NCI-H2029 treated with DMSO at 0.1 percent for 48 hours (cell line): ENCODE measurements at regions not wholly inside any gene's neighbourhood (a gene's known extent, or its start where the extent isn't known, plus 50 kb on each side); places are given as distances from the start of the nearest gene placed in this dataset.
A peak's percentile ranks its signal among the peaks of the same experiment; 100 is the strongest.
"Not testable (repeated sequence)": the region's sequence is repeated elsewhere in the genome, so short reads cannot be mapped to it uniquely, and the experiment has no call there.

Experiments used
- DNase-seq: peaks from one replicate; lab custom pipeline; 2025; lab: John Stamatoyannopoulos, UW

DNA sequence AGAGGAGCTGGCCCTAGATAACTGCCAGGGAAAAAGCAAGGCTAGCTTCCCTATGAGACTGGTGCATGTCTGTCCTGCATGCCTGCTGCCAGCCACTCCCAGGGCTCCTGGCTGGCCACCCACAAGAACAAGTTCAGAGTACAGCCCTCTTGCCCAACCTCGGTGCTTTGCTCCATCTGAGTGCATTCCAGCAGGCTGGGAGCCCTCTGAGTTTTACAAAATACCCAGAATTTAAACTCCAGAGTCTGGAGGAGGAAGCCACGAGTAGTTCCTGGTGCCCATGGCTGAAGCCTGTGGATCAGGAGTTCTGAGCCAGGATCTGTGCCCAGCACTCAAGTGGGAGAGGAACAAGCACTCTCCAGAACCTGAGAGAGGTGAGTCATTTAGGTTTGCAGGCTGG lies 111.6 kb downstream of the MAGEE2 start:
- DNase-seq = no peak

DNA sequence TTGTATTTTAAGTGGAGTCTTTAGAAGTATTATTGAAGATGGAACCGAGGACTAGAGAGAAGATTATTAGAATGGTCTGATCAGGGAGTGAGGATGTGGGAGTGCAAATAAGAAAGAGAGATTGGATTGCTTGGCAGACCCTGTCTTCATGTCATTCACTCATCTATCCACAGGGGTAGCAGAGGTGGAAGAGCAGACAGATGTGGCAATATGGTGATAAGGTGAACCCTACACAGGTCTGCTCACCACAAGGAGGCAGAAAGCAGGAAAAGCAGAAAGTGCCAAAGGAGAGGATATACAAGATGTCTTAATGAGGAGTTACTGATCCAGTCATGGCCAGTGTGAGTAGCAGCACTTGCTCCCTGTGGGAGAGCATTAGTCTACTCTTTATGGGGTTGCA lies 129.4 kb downstream of the MAGEE2 start:
- DNase-seq = no peak

DNA sequence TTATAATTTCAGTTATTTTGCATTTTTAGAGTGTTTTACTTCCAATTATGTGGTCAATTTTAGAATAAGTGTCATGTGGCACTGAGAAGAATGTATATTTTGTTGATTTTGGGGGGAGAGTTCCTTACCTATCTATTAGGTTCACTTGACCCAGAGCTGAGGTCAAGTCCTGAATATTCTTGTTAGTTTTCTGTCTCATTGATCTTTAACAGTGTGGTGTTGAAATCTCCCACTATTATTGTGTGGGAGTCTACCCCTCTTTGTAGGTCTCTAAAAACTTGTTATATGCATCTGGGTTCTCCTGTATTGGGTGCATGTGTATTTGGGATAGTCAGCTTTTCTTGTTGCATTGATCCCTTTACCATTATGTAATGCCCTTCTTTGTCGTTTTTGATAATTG lies 127.0 kb upstream of the ZDHHC15 start:
- no peak for DNase-seq

DNA sequence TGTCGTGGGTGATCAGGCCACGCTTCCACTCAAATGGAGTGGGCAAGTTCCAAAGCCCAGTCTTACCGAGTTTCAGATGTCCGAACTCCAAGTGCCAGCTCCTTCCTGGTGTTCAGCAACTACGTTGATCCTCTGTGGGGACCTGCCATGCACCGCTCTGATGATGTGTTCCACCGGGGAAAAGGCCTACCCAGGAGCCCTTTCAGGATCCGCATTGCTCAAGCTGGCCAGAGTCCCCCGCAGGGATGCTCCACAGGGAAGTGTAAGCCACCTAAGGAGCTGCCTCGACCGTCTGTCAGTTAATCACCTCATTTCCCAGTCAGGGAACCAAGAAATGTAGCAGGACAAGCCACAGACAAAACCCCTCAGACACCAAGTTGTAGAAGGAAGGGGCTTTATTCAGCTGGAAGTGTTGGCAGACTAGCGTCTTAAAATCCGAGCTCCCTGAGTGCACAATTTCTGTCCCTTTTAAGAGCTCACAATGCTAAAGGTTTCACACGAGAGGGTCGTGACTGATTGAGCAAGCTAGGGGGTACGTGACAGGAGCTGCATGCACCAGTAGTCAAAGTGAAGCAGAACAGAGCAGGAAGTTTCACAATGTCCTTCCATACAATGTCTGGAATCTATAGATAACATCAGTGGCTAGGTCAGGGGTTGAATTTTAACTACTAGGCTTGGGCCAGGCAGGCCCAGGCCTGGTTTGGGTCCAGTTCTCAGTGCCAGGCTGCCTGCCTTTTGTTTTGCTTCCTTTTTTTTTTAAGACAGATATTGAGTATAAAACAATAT lies 126.2 kb upstream of the ZDHHC15 start:
- no peak for DNase-seq

DNA sequence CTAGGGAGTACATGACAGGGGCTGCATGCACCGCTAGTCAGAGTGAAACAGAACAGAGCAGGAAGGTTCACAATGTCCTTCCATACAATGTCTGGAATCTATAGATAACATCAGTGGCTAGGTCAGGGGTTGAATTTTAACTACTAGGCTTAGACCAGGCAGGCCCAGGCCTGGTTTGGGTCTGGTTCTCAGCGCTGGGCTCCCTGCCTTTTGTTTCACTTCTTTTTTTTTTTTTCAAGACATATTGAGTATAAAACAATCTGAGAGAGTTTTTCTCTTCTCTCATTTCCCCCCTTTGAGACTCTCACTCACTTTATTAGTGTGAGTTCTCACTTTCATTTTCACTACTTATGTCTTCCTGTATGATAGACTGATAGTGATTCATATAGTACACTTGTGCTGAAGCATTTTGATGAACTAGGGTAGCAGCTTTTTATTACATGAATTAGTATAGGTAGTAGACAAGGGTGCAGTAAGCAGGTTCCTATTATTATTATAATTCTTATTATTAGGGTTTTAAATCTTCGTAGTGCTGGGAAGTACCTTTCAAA lies 120.0 kb upstream of the ZDHHC15 start:
- no peak for DNase-seq

DNA sequence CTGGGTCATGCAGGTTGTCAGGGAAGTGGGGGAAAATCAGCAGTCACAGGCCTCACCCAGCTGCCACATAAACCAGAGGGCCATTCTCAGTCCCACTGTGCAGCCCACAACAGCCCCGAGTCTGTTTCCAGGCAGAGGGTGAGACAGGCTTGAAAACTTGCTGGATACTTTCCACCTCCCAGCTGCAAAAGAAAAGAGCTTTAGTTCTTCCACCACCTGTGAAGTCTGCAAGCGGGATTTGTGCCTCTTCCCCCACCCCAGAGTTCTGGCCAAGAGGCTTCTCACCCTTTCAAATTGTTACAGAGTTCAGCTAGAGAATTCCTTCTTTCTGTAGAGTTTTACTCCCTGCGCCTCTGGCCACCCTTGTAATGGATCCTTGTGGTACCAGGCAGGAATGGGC lies 115.5 kb upstream of the ZDHHC15 start:
- DNase-seq = no peak

DNA sequence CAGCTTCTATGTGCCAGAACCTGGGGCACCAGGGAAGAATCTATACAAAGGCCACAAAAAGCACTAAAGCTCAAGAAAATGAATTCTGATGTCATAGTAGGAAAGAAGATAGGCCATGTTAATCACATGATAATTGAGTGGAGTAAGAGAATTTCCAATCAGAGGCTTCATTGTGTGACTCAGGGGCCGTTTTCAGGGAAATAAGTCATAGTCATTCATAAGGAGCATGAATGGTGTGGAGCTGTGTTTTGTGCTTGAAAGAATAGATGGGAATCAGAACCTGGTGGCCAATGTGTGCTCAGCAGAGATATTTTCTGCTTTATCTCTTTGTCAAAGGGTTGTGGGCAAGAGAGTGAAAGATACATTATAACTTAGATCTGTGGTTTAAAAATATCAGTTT lies 102.4 kb upstream of the ZDHHC15 start:
- DNase-seq = no peak

DNA sequence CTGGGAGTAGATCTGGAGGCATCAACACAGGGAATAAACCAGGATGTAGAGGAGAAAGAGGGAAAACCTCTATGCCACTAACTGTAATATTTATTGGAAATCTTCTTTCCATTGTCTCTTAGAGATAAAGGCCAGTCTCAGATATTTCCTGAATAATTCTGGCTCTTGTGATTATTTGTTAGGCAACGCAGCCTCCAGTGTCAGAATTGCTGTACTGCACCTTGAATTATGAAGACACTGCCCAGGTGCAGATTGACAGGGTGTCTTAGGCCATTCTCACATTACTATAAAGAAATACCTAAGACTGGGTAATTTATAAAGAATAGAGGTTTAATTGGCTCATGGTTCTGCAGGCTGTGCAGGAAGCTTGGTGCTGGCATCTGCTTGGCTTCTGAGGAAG lies 100.7 kb upstream of the ZDHHC15 start:
- DNase-seq = no peak

DNA sequence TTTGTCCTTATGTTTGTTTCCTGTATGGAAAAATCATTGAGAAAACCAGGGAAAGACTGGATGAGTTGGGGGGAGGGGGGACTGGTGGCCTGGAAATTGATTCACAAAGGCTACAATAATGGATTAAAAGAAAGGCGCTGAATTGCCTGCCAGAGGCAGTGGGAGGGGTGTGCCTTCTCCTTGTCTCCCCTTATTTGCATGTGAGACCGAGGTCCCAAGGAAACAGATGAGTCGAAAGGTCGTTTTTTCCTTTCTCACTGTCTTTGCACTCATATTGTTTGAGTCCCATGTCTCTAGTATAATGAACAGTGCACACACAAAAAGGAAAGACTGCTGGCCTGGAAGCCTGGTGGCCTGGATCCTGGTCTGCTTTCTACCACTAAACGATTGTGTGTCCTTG lies 86.6 kb upstream of the ZDHHC15 start:
- DNase-seq = no peak

DNA sequence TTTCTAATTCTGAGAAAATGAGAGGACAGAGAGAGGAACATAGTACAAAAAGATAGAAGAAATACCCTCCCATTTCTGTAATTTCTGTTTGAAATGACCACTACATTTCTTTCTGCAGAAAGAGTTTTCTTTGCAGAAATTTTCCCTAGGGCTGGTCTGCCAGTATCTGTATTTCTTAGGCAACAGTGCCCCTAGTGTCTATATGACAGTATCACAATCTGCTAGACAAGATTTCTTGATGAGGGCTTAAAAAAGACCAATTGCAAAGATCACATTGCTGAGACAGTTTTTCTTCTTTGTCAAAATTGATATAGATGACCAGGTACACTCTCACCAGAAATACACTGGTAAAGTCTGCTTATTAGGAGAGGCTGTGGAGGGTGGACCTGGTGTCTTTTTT lies 81.0 kb upstream of the ZDHHC15 start:
- DNase-seq = peak; percentile 1

DNA sequence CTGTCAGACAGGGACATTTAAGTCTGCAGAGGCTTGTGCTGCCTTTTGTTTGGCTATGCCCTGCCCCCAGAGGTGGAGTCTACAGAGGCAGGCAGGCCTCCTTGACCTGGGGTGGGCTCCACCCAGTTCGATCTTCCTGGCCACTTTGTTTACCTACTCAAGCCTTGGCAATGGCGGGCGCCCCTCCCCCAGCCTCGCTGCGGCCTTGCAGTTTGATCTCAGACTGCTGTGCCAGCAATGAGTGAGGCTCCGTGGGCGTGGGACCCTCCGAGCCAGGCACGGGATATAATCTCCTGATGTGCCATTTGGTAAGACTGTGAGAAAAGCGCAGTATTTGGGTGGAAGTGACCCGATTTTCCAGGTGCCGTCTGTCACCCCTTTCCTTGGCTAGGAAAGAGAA lies 79.2 kb upstream of the ZDHHC15 start:
- DNase-seq = not testable (repeated sequence)

DNA sequence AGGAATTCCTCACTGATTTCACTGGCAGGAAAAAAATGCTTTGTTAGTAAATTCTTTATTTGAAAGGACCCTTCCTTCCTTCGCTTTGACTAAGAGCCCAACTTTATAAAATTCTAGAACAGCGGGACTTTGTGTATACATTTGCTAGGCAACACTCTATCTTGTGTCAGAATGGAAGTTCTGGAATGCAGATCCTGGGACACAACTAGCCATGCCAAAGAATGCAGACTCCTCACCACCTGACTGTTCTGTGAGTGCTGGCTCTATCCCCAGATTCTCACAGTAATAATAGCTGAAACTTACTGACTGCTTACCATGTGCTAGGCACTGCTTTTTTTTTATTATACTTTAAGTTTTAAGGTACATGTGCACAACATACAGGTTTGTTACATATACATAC lies 73.3 kb upstream of the ZDHHC15 start:
- no peak for DNase-seq

DNA sequence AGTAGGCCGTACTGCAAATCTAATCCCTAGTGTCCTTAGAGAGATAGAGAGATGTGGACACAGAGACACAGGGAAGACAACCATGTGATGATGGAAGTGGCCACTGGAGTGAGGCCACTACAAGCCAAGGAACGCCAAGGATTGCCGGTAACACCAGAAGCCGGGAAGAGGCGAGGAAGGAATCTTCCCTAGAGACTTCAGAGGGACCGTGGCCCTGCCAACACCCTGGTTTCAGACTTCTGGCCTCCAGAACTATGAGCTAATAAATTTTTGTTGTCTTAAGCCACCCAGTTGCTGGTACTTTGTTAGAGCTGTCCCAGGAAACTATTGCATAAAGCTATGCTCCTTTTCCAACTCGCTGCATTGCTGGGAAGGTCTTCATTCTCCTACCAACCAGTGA lies 70.3 kb upstream of the ZDHHC15 start:
- not testable (repeated sequence) for DNase-seq

DNA sequence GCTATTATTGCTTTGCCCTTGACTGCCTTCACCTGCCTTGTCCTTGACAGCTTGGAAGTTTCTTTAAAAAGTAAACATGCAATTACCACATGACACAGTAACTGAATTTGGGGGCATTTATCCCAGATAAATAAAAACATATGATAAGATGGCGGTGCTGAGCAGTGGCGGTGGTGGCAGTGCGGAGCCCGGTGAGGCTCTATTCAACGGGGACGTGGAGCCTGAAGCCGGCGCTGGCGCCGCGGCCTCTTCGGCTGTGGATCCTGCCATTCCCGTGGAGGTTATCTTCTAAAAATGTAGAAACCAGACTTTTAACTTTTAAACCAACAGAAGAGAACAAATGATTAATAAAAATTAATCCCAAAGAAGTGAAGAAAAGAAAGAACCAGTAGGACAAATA lies 59.7 kb upstream of the ZDHHC15 start:
- no peak for DNase-seq
